HEK293T (cell line): ENCODE measurements at regions not wholly inside any gene's neighbourhood (a gene's known extent, or its start where the extent isn't known, plus 50 kb on each side); places are given as distances from the start of the nearest gene placed in this dataset.

Source experiments
- ARNT ChIP-seq: fragments of 450-650 bp; IDR thresholded peaks from 2 replicates; pipeline ENCODE4 v1.6.1; 2017; ENCODE audit warnings: mild to moderate bottlenecking
- CTBP1 ChIP-seq: fragments of 450-650 bp; IDR thresholded peaks from 2 replicates; pipeline ENCODE4 v1.6.1; 2016; ENCODE audit warnings: borderline replicate concordance
- ELF4 ChIP-seq: fragments of 450-650 bp; IDR thresholded peaks from 2 replicates; pipeline ENCODE4 v1.6.1; 2017; ENCODE audit warnings: antibody characterized with exemption
- FOXA1 ChIP-seq: fragments of 450-650 bp; IDR thresholded peaks from 2 replicates; pipeline ENCODE4 v1.6.1; 2016; ENCODE audit warnings: mild to moderate bottlenecking
- FOXK2 ChIP-seq: fragments of 450-650 bp; IDR thresholded peaks from 2 replicates; pipeline ENCODE4 v1.6.1; 2016; ENCODE audit warnings: mild to moderate bottlenecking
- FOXM1 ChIP-seq: fragments of 450-650 bp; IDR thresholded peaks from 2 replicates; pipeline ENCODE4 v1.6.1; 2017; ENCODE audit warnings: mild to moderate bottlenecking, borderline replicate concordance
- HDGF ChIP-seq: fragments of 450-650 bp; IDR thresholded peaks from 2 replicates; pipeline ENCODE4 v1.6.1; 2017; ENCODE audit warnings: antibody characterized with exemption, borderline replicate concordance
- L3MBTL2 ChIP-seq: fragments of 450-650 bp; conservative IDR thresholded peaks from 2 replicates; pipeline ENCODE4 v1.6.1; 2016; ENCODE audit warnings: mild to moderate bottlenecking
- PKNOX1 ChIP-seq: fragments of 450-650 bp; IDR thresholded peaks from 2 replicates; pipeline ENCODE4 v1.6.1; 2016
- SP1 ChIP-seq: fragments of 450-650 bp; IDR thresholded peaks from 2 replicates; pipeline ENCODE4 v1.6.1; 2017
- SUZ12 ChIP-seq: fragments of 450-650 bp; IDR thresholded peaks from 2 replicates; pipeline ENCODE4 v1.6.1; 2016; ENCODE audit warnings: mild to moderate bottlenecking
- TARDBP ChIP-seq: fragments of 450-650 bp; IDR thresholded peaks from 2 replicates; pipeline ENCODE4 v1.6.1; 2016

- TF ChIP-seq TARDBP (no peak), SP1 (no peak), HDGF (no peak), FOXM1 (no peak), SUZ12 (no peak), L3MBTL2 (no peak), FOXK2 (no peak), ARNT (no peak), FOXA1 (no peak), CTBP1 (no peak), PKNOX1 (no peak), ELF4 (no peak)
Observed at GRCh38 chr4:188484256-188484655, 345.0 kb downstream of the TRIML1 start.
